Stimulated activated CD4-positive, alpha-beta T cell treated with anti-CD3 and anti-CD28 coated beads, Interleukin-2, amount 100 ng/mL, for 48 hours (primary cell): ENCODE measurements at regions not wholly inside any gene's neighbourhood (a gene's known extent, or its start where the extent isn't known, plus 50 kb on each side); places are given as distances from the start of the nearest gene placed in this dataset.
"Not testable (repeated sequence)": the region's sequence is repeated elsewhere in the genome, so short reads cannot be mapped to it uniquely, and the experiment has no call there.

Experiments used
- DNase-seq, 2 donors: peaks; one replicate each; pipeline ENCODE4 v3.0.0-alpha.2; 2020

- no peak for DNase-seq
These were observed 144.6 kb downstream of the TFAP2C start for GRCh38 chr20:56773749-56774148.

- no peak for DNase-seq
These were observed 145.8 kb downstream of the TFAP2C start for GRCh38 chr20:56774873-56775272.

GRCh38 chr20:56776345-56776744 lies 147.2 kb downstream of the TFAP2C start:
- DNase-seq = no peak

GRCh38 chr20:56778765-56779195 lies 149.7 kb downstream of the TFAP2C start:
- no peak for DNase-seq

- DNase-seq = no peak
These were observed 150.5 kb downstream of the TFAP2C start for GRCh38 chr20:56779452-56780143.

GRCh38 chr20:56780266-56780665 lies 151.2 kb downstream of the TFAP2C start:
- DNase-seq = no peak

GRCh38 chr20:56781108-56781739 lies 152.1 kb downstream of the TFAP2C start:
- DNase-seq = no peak

GRCh38 chr20:56781987-56782560 lies 153.0 kb downstream of the TFAP2C start:
- DNase-seq = not testable (repeated sequence)

GRCh38 chr20:56782814-56783213 lies 153.7 kb downstream of the TFAP2C start:
- DNase-seq = not testable (repeated sequence)

GRCh38 chr20:56783826-56784225 lies 154.7 kb downstream of the TFAP2C start:
- DNase-seq = no peak

- DNase-seq = no peak
These were observed 157.4 kb downstream of the TFAP2C start for GRCh38 chr20:56786503-56786902.

- no peak for DNase-seq
These were observed 159.1 kb downstream of the TFAP2C start for GRCh38 chr20:56788041-56788670.

- DNase-seq = no peak
These were observed 159.8 kb downstream of the TFAP2C start for GRCh38 chr20:56788671-56789610.

- DNase-seq = no peak
These were observed 164.8 kb downstream of the TFAP2C start for GRCh38 chr20:56793916-56794315.

- no peak for DNase-seq
These were observed 166.4 kb downstream of the TFAP2C start for GRCh38 chr20:56795492-56795891.

- no peak for DNase-seq
These were observed 167.2 kb downstream of the TFAP2C start for GRCh38 chr20:56796345-56796744.

GRCh38 chr20:56797023-56797422 lies 167.9 kb downstream of the TFAP2C start:
- no peak for DNase-seq

GRCh38 chr20:56798634-56799033 lies 169.5 kb downstream of the TFAP2C start:
- no peak for DNase-seq

GRCh38 chr20:56799187-56799586 lies 170.1 kb downstream of the TFAP2C start:
- DNase-seq = no peak

GRCh38 chr20:56800088-56800487 lies 171.0 kb downstream of the TFAP2C start:
- DNase-seq = no peak

GRCh38 chr20:56801971-56802755 lies 173.1 kb downstream of the TFAP2C start:
- DNase-seq = no peak

GRCh38 chr20:56802805-56803204 lies 173.7 kb downstream of the TFAP2C start:
- DNase-seq = no peak
